ENCODE measurements at regions not wholly inside any gene's neighbourhood (a gene's known extent, or its start where the extent isn't known, plus 50 kb on each side); places are given as distances from the start of the nearest gene placed in this dataset.

GRCh38 chr18:45378933-45379332, 236.3 kb upstream of the SLC14A2 start:
- Histone ChIP-seq H3K27me3 (replicated peaks in 1 of 2; ENCODE audit: control insufficient read depth in 2 of 2, insufficient read depth in 2 of 2, low read length in 1 of 2) (no peaks in the 10 kb centered on the region; a peak in 1 of 4 replicates), H3K9me3 (replicated peaks; ENCODE audit: control insufficient read depth, insufficient read depth, low read length) (no peaks in the 10 kb centered on the region), H3K79me2 (ENCODE audit: control insufficient read depth, insufficient read depth, low read length) (no peaks in the 10 kb centered on the region), H3K36me3 (ENCODE audit: control insufficient read depth in 2 of 2, insufficient read depth in 2 of 2, low read length in 1 of 2) (no peaks in the 10 kb centered on the region), H2AFZ (ENCODE audit: control insufficient read depth, low read depth, low read length) (no peak overlapping the region), H3K4me3 (no peak overlapping the region), H3K27ac (ENCODE audit: control insufficient read depth, insufficient read depth) (no peak overlapping the region), H3K4me1 (ENCODE audit: control insufficient read depth, insufficient read depth, low read length) (no peaks in the 10 kb centered on the region), H3K4me2 (ENCODE audit: control insufficient read depth, insufficient read depth) (no peak overlapping the region), H4K20me1 (ENCODE audit: control insufficient read depth, insufficient read depth) (no peaks in the 10 kb centered on the region), H3K9ac (ENCODE audit: control insufficient read depth, insufficient read depth, low read length) (no peak overlapping the region)
- no TSS peak for BruUV-seq (replicated peaks)
- in situ Hi-C loops (cut with MboI) (loop anchor here (5.0 to 10.0 kb wide), 2 partner anchors 1244 to 1757 kb away; no protein-coding TSS in a partner anchor), intact Hi-C loops (cut with micrococcal nuclease; ENCODE audit: unreplicated experiment) (no loop called here)
- ChIA-PET SMC1A (ENCODE audit: uncharacterized antibody, unreplicated experiment) (interaction anchor here (0.9 to 1.7 kb wide), 3 partner anchors 9 to 30 kb away, joined by 3 to 5 read pairs (median 3); no protein-coding TSS in a partner anchor), POLR2A (no interaction called here), CTCF (interaction anchor here (0.6 kb wide), 1 partner anchor 1289 kb away, joined by 3 read pairs; no protein-coding TSS in a partner anchor), RAD21 (ENCODE audit: unreplicated experiment) (no interaction called here)
- WGBS (ENCODE audit: insufficient coverage, insufficient replicate concordance, low lambda C conversion rate, missing lambda C conversion rate): 37% methylated on average over 5 of the region's 5 CpGs
- no peak for DNase-seq (ENCODE audit: low read depth, low spot score)
- TF ChIP-seq CHD4 (IDR thresholded peaks at IDR 0.05): no peak
- no peak for TF ChIP-seq NKRF (conservative IDR thresholded peaks at IDR 0.05)
- TF ChIP-seq EGR1 (IDR thresholded peaks at IDR 0.05; ENCODE audit: borderline replicate concordance in 1 of 2, low read depth in 2 of 2, low read length in 2 of 2): no peak
- no peak for TF ChIP-seq REST (IDR thresholded peaks at IDR 0.05; ENCODE audit: low read depth, low read length)
- no peak for TF ChIP-seq STAT3 (IDR thresholded peaks at IDR 0.05; ENCODE audit: low read depth, low read length)
- TF ChIP-seq HDAC6 (IDR thresholded peaks at IDR 0.05; ENCODE audit: unreplicated experiment): no peak
- no peak for TF ChIP-seq TAF1 (IDR thresholded peaks at IDR 0.05; ENCODE audit: borderline replicate concordance, low read depth, low read length)
- no peak for TF ChIP-seq MAX (IDR thresholded peaks at IDR 0.05; ENCODE audit: low read depth, low read length)
- no peak for TF ChIP-seq ZZZ3 (IDR thresholded peaks at IDR 0.05; ENCODE audit: control insufficient read depth, insufficient read length, low read depth)
- TF ChIP-seq IKZF1 (conservative IDR thresholded peaks at IDR 0.05): no peak
- no peak for TF ChIP-seq ZNF384 (IDR thresholded peaks at IDR 0.05; ENCODE audit: borderline replicate concordance, low read depth, low read length)
- no peak for TF ChIP-seq FOS (IDR thresholded peaks at IDR 0.05; ENCODE audit: borderline replicate concordance, extremely low read depth, insufficient read length)
- no peak for TF ChIP-seq CHD2 (IDR thresholded peaks at IDR 0.05; ENCODE audit: borderline replicate concordance, low read depth, low read length)
- TF ChIP-seq ATF3 (IDR thresholded peaks at IDR 0.05; ENCODE audit: borderline replicate concordance, extremely low read depth, low read depth, low read length): no peak
- no peak for ATAC-seq
- no peak for FAIRE-seq

All from GM12878 (cell line).